Astrocyte (in vitro differentiated cells and primary cell): ENCODE measurements at regions not wholly inside any gene's neighbourhood (a gene's known extent, or its start where the extent isn't known, plus 50 kb on each side); places are given as distances from the start of the nearest gene placed in this dataset.

Experiments used
- DNase-seq: peaks from one replicate; pipeline ENCODE4 v3.0.0-alpha.2; 2010; ENCODE audit warnings: low read depth
- FAIRE-seq: peaks from 2 replicates; lab custom pipeline; 2011; peaks lifted over from hg19 to GRCh38; lab: Jason Lieb, UNC
- H2AFZ ChIP-seq: 2 replicates; pipeline ENCODE4 v1.6.0; 2012; ENCODE audit warnings: low read depth, low read length, inconsistent platforms
- H3K27ac ChIP-seq: 2 replicates; pipeline ENCODE4 v1.5.1; 2011; ENCODE audit warnings: low read depth, low read length, inconsistent platforms
- H3K27me3 ChIP-seq: 2 replicates; pipeline ENCODE4 v1.6.0; 2011; ENCODE audit warnings: low read length, inconsistent platforms; ENCODE audit not compliant: insufficient read depth
- H3K36me3 ChIP-seq: 2 replicates; pipeline ENCODE4 v1.5.1; 2011; ENCODE audit warnings: low read length, inconsistent platforms; ENCODE audit not compliant: insufficient read depth
- H3K4me1 ChIP-seq: 2 replicates; pipeline ENCODE4 v1.5.1; 2011; ENCODE audit warnings: low read length, inconsistent platforms; ENCODE audit not compliant: insufficient read depth
- H3K4me2 ChIP-seq: 2 replicates; pipeline ENCODE4 v1.6.0; 2012; ENCODE audit warnings: low read length, inconsistent platforms
- H3K4me3 ChIP-seq: 2 replicates; pipeline ENCODE4 v1.5.1; 2011; ENCODE audit warnings: low read depth, mild to moderate bottlenecking, low read length, inconsistent platforms; ENCODE audit not compliant: insufficient read depth
- H3K79me2 ChIP-seq: 2 replicates; pipeline ENCODE4 v1.6.0; 2012; ENCODE audit warnings: mild to moderate bottlenecking, low read length, inconsistent platforms; ENCODE audit not compliant: insufficient read depth
- H3K9ac ChIP-seq: 2 replicates; pipeline ENCODE4 v1.6.0; 2012; ENCODE audit warnings: mild to moderate bottlenecking, low read length, inconsistent platforms
- H3K9me3 ChIP-seq: 2 replicates; pipeline ENCODE4 v1.5.1; 2012; ENCODE audit warnings: low read depth, mild to moderate bottlenecking, low read length, inconsistent platforms; ENCODE audit not compliant: insufficient read depth
- H4K20me1 ChIP-seq: 2 replicates; pipeline ENCODE4 v1.6.0; 2012; ENCODE audit warnings: low read length, inconsistent platforms; ENCODE audit not compliant: insufficient read depth
- H3K27ac Mint-ChIP-seq: one replicate; pipeline ENCODE4 v1.8.0; 2021; ENCODE audit warnings: mild to moderate bottlenecking, mixed read lengths; ENCODE audit not compliant: unreplicated experiment
- H3K27me3 Mint-ChIP-seq: one replicate; pipeline ENCODE4 v1.8.0; 2021; ENCODE audit warnings: low read depth, mixed read lengths; ENCODE audit not compliant: unreplicated experiment
- H3K36me3 Mint-ChIP-seq: one replicate; pipeline ENCODE4 v1.8.0; 2021; ENCODE audit warnings: low read depth, mixed read lengths; ENCODE audit not compliant: unreplicated experiment
- H3K4me1 Mint-ChIP-seq: one replicate; pipeline ENCODE4 v1.8.0; 2021; ENCODE audit warnings: low read depth, mixed read lengths; ENCODE audit not compliant: unreplicated experiment
- H3K4me3 Mint-ChIP-seq: one replicate; pipeline ENCODE4 v1.8.0; 2021; ENCODE audit warnings: mild to moderate bottlenecking, moderate library complexity, mixed read lengths; ENCODE audit not compliant: unreplicated experiment
- H3K9me3 Mint-ChIP-seq: one replicate; pipeline ENCODE4 v1.8.0; 2021; ENCODE audit warnings: mild to moderate bottlenecking, mixed read lengths; ENCODE audit not compliant: unreplicated experiment
- EZH2 ChIP-seq: IDR thresholded peaks from 2 replicates; pipeline ENCODE4 v1.6.1; 2012; ENCODE audit warnings: mild to moderate bottlenecking, low read length, inconsistent platforms; ENCODE audit not compliant: insufficient read depth
- TF ChIP-seq, protein P1 (sequence below): IDR thresholded peaks from 2 replicates; pipeline ENCODE4 v1.5.1; 2011; ENCODE audit warnings: low read depth, mild to moderate bottlenecking, inconsistent platforms, low read length, moderate library complexity; ENCODE audit not compliant: insufficient read depth

DNA sequence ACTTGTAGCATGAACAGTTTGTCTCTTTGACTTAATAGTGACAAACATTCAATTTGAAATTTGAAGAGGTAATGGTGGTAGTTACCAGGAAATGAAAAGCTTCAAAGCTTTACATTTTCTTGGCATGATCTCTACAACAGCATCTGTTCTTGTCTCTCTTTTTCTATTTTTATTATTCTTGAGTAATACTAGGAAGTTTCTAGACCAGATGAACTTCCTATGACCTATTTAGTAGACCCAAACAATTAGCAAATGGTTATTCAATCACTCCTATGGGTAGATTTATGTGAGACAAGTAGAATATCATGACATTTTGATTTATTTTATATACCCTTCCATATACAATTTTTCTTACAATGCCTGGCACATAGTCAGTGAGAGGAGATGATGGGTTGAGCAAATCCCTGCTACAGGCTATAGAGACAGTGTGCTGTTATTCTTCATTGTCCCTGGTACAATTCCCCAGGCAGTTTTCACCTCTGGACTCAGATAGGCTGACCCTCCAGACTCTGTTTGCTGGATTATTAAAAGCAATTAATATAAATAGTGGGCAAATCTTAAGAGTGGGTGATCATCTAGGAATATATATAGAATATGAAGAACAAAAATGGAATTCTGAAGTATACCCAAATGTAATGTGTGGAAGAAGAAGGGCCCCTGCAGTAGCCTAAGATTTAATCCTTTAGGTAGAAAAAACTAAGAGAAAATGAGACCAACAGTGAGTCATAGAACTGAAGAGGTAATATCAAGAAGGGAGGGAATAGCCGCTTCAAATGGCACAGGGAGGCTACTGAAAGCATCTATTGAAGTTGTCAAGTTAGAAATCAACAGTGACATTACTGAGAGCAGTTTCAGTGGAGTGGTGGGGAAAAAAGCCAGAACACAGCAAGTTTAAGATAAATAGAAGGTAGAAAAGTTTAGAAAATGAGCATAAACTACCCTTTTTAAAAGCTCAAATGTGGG lies 512.0 kb downstream of the FOXG1 start:
- Histone ChIP-seq H3K4me1 (no peaks in the 10 kb centered on the region), H3K27ac (no peak overlapping the region), H2AFZ (no peak overlapping the region), H3K27me3 (no peaks in the 10 kb centered on the region), H3K9me3 (no peaks in the 10 kb centered on the region), H3K4me3 (no peak overlapping the region), H3K79me2 (no peaks in the 10 kb centered on the region), H3K4me2 (no peak overlapping the region), H4K20me1 (no peaks in the 10 kb centered on the region), H3K36me3 (no peaks in the 10 kb centered on the region), H3K9ac (no peak overlapping the region)
- H3K36me3 Mint-ChIP-seq: no peaks in the 10 kb centered on the region
- H3K27ac Mint-ChIP-seq: no peak overlapping the region
- H3K4me1 Mint-ChIP-seq: peaks cover 5% of the 10 kb centered on the region
- H3K9me3 Mint-ChIP-seq: no peaks in the 10 kb centered on the region
- peak; percentile 8 for DNase-seq
- no peak overlapping the region for H3K4me3 Mint-ChIP-seq
- FAIRE-seq: no peak
- no peaks in the 10 kb centered on the region for H3K27me3 Mint-ChIP-seq
- TF ChIP-seq, protein P1, sequence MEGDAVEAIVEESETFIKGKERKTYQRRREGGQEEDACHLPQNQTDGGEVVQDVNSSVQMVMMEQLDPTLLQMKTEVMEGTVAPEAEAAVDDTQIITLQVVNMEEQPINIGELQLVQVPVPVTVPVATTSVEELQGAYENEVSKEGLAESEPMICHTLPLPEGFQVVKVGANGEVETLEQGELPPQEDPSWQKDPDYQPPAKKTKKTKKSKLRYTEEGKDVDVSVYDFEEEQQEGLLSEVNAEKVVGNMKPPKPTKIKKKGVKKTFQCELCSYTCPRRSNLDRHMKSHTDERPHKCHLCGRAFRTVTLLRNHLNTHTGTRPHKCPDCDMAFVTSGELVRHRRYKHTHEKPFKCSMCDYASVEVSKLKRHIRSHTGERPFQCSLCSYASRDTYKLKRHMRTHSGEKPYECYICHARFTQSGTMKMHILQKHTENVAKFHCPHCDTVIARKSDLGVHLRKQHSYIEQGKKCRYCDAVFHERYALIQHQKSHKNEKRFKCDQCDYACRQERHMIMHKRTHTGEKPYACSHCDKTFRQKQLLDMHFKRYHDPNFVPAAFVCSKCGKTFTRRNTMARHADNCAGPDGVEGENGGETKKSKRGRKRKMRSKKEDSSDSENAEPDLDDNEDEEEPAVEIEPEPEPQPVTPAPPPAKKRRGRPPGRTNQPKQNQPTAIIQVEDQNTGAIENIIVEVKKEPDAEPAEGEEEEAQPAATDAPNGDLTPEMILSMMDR: no peak
- TF ChIP-seq EZH2: no peak

DNA sequence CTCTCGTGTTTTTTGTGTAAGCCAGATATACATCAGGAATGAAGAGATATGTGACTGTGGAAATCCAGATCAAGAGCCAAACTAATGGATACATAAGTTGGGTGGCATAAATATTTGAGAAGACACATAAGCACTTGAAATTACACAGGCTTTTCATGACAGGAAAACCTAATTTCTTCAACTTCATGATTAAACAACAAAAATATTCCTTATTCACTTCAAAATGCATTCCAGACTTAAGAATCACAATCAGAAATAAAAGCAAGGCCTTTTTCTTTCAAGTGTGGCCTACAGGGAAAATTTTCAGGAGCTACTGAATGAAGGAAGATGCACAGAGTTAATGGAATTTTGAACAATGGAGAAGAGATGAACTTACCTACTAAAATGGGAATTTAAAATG lies 515.6 kb downstream of the FOXG1 start:
- peak; percentile 63 for FAIRE-seq
- peak overlapping the region; percentile 26 for H3K4me2 ChIP-seq
- no peak overlapping the region for H3K27ac Mint-ChIP-seq

More for the DNA sequence above, 515.6 kb downstream of the FOXG1 start:
- peak overlapping the region; percentile 28 for H2AFZ ChIP-seq
- no peaks in the 10 kb centered on the region for H3K36me3 ChIP-seq
- DNase-seq: peak; percentile 64
- H3K9ac ChIP-seq: no peak overlapping the region
- Mint-ChIP-seq H3K36me3 (no peaks in the 10 kb centered on the region), H3K4me3 (no peak overlapping the region), H3K4me1 (peaks cover 5% of the 10 kb centered on the region), H3K27me3 (no peaks in the 10 kb centered on the region), H3K9me3 (no peaks in the 10 kb centered on the region)
- TF ChIP-seq, protein P1: no peak
- H3K79me2 ChIP-seq: no peaks in the 10 kb centered on the region
- H3K27me3 ChIP-seq: no peaks in the 10 kb centered on the region
- H3K4me3 ChIP-seq: no peak overlapping the region
- H4K20me1 ChIP-seq: no peaks in the 10 kb centered on the region
- H3K27ac ChIP-seq: peak overlapping the region; percentile 15
- no peaks in the 10 kb centered on the region for H3K4me1 ChIP-seq
- H3K9me3 ChIP-seq: no peaks in the 10 kb centered on the region
